Skin epidermis (tissue), 12 donors: ENCODE measurements at regions not wholly inside any gene's neighbourhood (a gene's known extent, or its start where the extent isn't known, plus 50 kb on each side); places are given as distances from the start of the nearest gene placed in this dataset.
A peak's percentile ranks its signal among the peaks of the same experiment; 100 is the strongest.

Source experiments
- H3K27ac ChIP-seq, 21 experiments: fragments of 200-600 bp; sonication (generic) in 11 of 21; one replicate each; pipeline ENCODE4 v1.5.0; 2020; ENCODE audit warnings: mild to moderate bottlenecking in 3 of 21, inconsistent platforms in 2 of 21, moderate library complexity in 2 of 21
- H3K4me3 ChIP-seq, 7 experiments: fragments of 200-600 bp; sonication (generic) in 2 of 7; one replicate each; pipeline ENCODE4 v1.5.0; 2020; ENCODE audit warnings: inconsistent platforms in 2 of 7, mild to moderate bottlenecking in 2 of 7, moderate library complexity in 1 of 7

- no peak overlapping the region for H3K27ac ChIP-seq
- no peak overlapping the region for H3K4me3 ChIP-seq
Observed at GRCh38 chr1:221796700-221797099, 54.8 kb upstream of the DUSP10 start.

- no peak overlapping the region for H3K27ac ChIP-seq
- H3K4me3 ChIP-seq, result no peak overlapping the region
Observed at GRCh38 chr1:221795380-221795779, 53.5 kb upstream of the DUSP10 start.

DNA sequence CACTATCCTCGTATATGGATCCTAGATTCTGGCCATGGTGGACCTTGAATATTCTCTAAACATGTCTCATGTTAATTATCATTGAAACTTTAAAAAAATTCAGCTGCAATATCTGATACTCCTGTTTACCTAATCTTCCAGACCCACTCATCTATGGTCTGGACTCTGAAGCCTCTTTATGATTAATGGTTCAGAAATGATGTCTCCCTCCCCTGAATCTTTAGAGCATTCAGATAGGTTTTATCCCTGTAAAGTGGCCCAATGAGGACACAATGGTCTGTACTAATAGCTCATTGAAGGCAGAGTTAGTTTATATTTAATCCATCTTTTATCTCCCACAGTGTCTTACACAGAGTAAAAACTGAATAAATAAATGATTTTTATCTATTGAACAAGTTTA lies 53.0 kb upstream of the DUSP10 start:
- H3K4me3 ChIP-seq, result no peak overlapping the region
- H3K27ac ChIP-seq, result peak overlapping the region in 1 of 21 experiments; percentile 32

GRCh38 chr1:221794079-221794670 lies 52.3 kb upstream of the DUSP10 start:
- Histone ChIP-seq H3K27ac (peak overlapping the region in 4 of 21 experiments; percentile 32 to 49 (median 42)), H3K4me3 (no peak overlapping the region)

DNA sequence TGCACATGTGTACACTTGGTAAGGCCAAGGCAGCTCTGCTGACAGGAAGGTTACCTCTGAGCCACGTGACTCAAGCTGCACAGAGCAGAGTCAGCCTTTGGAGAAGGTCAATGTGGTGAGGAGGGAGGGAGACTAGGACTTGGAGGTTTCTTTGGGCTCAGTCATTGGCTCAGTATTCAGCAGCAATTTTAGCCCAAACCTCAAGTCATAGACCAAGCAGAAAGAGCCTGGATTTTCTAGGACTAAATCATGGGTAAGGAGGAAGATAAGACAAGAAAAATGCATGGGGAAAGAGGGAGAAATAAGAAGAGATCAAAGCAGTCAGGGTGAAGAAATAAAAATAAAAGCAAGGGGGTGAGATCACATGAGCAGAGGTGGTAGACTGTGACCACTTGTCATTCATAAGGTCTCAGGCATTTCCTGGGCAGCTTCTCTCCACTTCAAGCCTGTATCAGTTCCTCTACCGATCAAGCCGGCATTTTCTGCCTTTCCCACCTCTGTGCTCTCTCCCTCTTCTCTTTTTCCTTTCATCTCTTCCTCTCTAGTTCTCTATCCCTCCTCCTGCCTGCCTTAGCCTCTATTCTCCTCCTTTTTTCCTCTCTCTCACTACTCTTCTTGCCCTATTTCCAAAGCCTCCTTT lies 51.7 kb upstream of the DUSP10 start:
- peak overlapping the region in 4 of 21 experiments; percentile 32 to 49 (median 42) for H3K27ac ChIP-seq
- H3K4me3 ChIP-seq, result no peak overlapping the region

DNA sequence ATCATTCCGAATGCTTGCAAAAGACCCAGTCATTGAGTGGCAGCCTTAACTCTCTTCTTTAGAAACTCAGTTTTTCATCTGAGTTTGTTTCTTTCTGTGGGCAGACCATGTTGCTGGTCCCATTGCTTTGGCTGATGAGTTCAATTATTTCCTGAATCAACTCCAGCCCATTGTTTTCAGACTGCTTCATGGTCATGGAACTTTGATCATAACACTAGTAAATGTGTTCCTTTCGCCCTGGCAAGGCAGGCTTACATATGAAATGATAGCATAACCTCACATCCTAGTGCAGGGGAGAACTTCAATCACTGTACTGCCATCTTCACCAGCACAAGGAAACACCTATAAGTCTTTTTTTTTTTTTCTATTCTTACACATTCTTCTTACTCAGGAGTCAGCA lies 50.0 kb upstream of the DUSP10 start:
- Histone ChIP-seq H3K27ac (no peak overlapping the region), H3K4me3 (no peak overlapping the region)
